ENCODE measurements at regions not wholly inside any gene's neighbourhood (a gene's known extent, or its start where the extent isn't known, plus 50 kb on each side); places are given as distances from the start of the nearest gene placed in this dataset.
"Not testable (repeated sequence)": the region's sequence is repeated elsewhere in the genome, so short reads cannot be mapped to it uniquely, and the experiment has no call there.

- Histone ChIP-seq H3K4me1 (ENCODE audit: insufficient read depth, low read length) (no peaks in the 10 kb centered on the region), H3K27ac (ENCODE audit: low read depth in 1 of 2, low read length in 2 of 2) (no peak overlapping the region), H3K4me3 (ENCODE audit: low read length) (no peak overlapping the region), H3K36me3 (ENCODE audit: insufficient read depth, low read length) (no peaks in the 10 kb centered on the region), H3K27me3 (ENCODE audit: control insufficient read depth in 1 of 2, insufficient read depth in 2 of 2, low read length in 2 of 2) (no peaks in the 10 kb centered on the region), H3K9me3 (ENCODE audit: control insufficient read depth in 1 of 2, insufficient read depth in 1 of 2, low read length in 2 of 2) (peaks cover 0 to 37% of the 10 kb centered on the region in 2 experiments)
- H3K27me3 Mint-ChIP-seq = no peaks in the 10 kb centered on the region
- intact Hi-C loops (cut with DNase I, micrococcal nuclease) = no loop called here
- no peaks in the 10 kb centered on the region for H3K36me3 Mint-ChIP-seq (ENCODE audit: low read depth)
- ATAC-seq (ENCODE audit: poor library complexity) = no peak
- ChIA-PET CTCF (no interaction called here), POLR2A (no interaction called here)
- no peak for TF ChIP-seq CTCF (IDR thresholded peaks at IDR 0.05)
- peaks cover 4% of the 10 kb centered on the region for H3K9me3 Mint-ChIP-seq
- H3K27ac Mint-ChIP-seq = no peak overlapping the region
- no peaks in the 10 kb centered on the region for H3K4me1 Mint-ChIP-seq (ENCODE audit: low read depth)
- no peak overlapping the region for H3K4me3 Mint-ChIP-seq
- DNase-seq = no peak
These were observed 446.1 kb upstream of the MYT1L start for GRCh38 chr2:2777213-2777612.

- TF ChIP-seq CTCF (IDR thresholded peaks at IDR 0.05) = no peak
- no peaks in the 10 kb centered on the region for H3K27me3 ChIP-seq (ENCODE audit: control insufficient read depth in 1 of 2, insufficient read depth in 2 of 2, low read length in 2 of 2)
- no peaks in the 10 kb centered on the region for H3K36me3 ChIP-seq (ENCODE audit: insufficient read depth, low read length)
- ATAC-seq (ENCODE audit: poor library complexity) (no peak), DNase-seq (no peak)
- H3K4me3 Mint-ChIP-seq = no peak overlapping the region
- ChIA-PET CTCF (no interaction called here), POLR2A (no interaction called here)
- H3K27ac Mint-ChIP-seq = no peak overlapping the region
- H3K27me3 Mint-ChIP-seq = no peaks in the 10 kb centered on the region
- H3K4me3 ChIP-seq (ENCODE audit: low read length) = no peak overlapping the region
- H3K9me3 ChIP-seq (ENCODE audit: control insufficient read depth in 1 of 2, insufficient read depth in 1 of 2, low read length in 2 of 2) = peaks cover 0 to 17% of the 10 kb centered on the region in 2 experiments
- no peaks in the 10 kb centered on the region for H3K36me3 Mint-ChIP-seq (ENCODE audit: low read depth)
- no peaks in the 10 kb centered on the region for H3K4me1 ChIP-seq (ENCODE audit: insufficient read depth, low read length)
- intact Hi-C loops (cut with DNase I, micrococcal nuclease) = no loop called here
- H3K9me3 Mint-ChIP-seq = no peaks in the 10 kb centered on the region
- H3K27ac ChIP-seq (ENCODE audit: low read depth in 1 of 2, low read length in 2 of 2) = no peak overlapping the region
- H3K4me1 Mint-ChIP-seq (ENCODE audit: low read depth) = no peaks in the 10 kb centered on the region
These were observed 443.9 kb upstream of the MYT1L start for GRCh38 chr2:2775018-2775417.

- H3K4me3 Mint-ChIP-seq = no peak overlapping the region
- no peaks in the 10 kb centered on the region for H3K36me3 Mint-ChIP-seq (ENCODE audit: low read depth)
- intact Hi-C loops (cut with DNase I, micrococcal nuclease) = no loop called here
- no peak for TF ChIP-seq CTCF (IDR thresholded peaks at IDR 0.05)
- H3K9me3 ChIP-seq (ENCODE audit: control insufficient read depth in 1 of 2, insufficient read depth in 1 of 2, low read length in 2 of 2) = peaks cover 0 to 7% of the 10 kb centered on the region in 2 experiments
- H3K4me3 ChIP-seq (ENCODE audit: low read length) = no peak overlapping the region
- no peaks in the 10 kb centered on the region for H3K9me3 Mint-ChIP-seq
- no peak overlapping the region for H3K27ac Mint-ChIP-seq
- no peaks in the 10 kb centered on the region for H3K36me3 ChIP-seq (ENCODE audit: insufficient read depth, low read length)
- no peaks in the 10 kb centered on the region for H3K4me1 Mint-ChIP-seq (ENCODE audit: low read depth)
- no peaks in the 10 kb centered on the region for H3K27me3 Mint-ChIP-seq
- no peak for ATAC-seq (ENCODE audit: poor library complexity)
- CTCF ChIA-PET = no interaction called here
- H3K4me1 ChIP-seq (ENCODE audit: insufficient read depth, low read length) = no peaks in the 10 kb centered on the region
- no peak for DNase-seq
- POLR2A ChIA-PET = no interaction called here
- H3K27me3 ChIP-seq (ENCODE audit: control insufficient read depth in 1 of 2, insufficient read depth in 2 of 2, low read length in 2 of 2) = no peaks in the 10 kb centered on the region
- H3K27ac ChIP-seq (ENCODE audit: low read depth in 1 of 2, low read length in 2 of 2) = no peak overlapping the region
These were observed 442.6 kb upstream of the MYT1L start for GRCh38 chr2:2773692-2774091.

- H3K4me1 ChIP-seq (ENCODE audit: insufficient read depth, low read length); H3K36me3 ChIP-seq (ENCODE audit: insufficient read depth, low read length); H3K27ac Mint-ChIP-seq; ATAC-seq (ENCODE audit: poor library complexity); H3K36me3 Mint-ChIP-seq (ENCODE audit: low read depth); DNase-seq; H3K27me3 ChIP-seq (ENCODE audit: control insufficient read depth in 1 of 2, insufficient read depth in 2 of 2, low read length in 2 of 2); H3K4me3 ChIP-seq (ENCODE audit: low read length); H3K9me3 ChIP-seq (ENCODE audit: control insufficient read depth in 1 of 2, insufficient read depth in 1 of 2, low read length in 2 of 2); H3K4me1 Mint-ChIP-seq (ENCODE audit: low read depth); intact Hi-C loops (cut with DNase I, micrococcal nuclease); POLR2A ChIA-PET; H3K4me3 Mint-ChIP-seq; H3K27ac ChIP-seq (ENCODE audit: low read depth in 1 of 2, low read length in 2 of 2); H3K27me3 Mint-ChIP-seq; H3K9me3 Mint-ChIP-seq; CTCF ChIA-PET: not testable (repeated sequence)
These were observed 442.0 kb upstream of the MYT1L start for GRCh38 chr2:2773080-2773479.

All from CD4-positive, alpha-beta T cell (primary cell).